Heart left ventricle (tissue), 16 donors: ENCODE measurements at regions not wholly inside any gene's neighbourhood (a gene's known extent, or its start where the extent isn't known, plus 50 kb on each side); places are given as distances from the start of the nearest gene placed in this dataset.
A peak's percentile ranks its signal among the peaks of the same experiment; 100 is the strongest.

ENCODE experiments used
- ATAC-seq, 4 donors: fragments of 200-7000 bp; cut with Tn5 transposase; one replicate each; pipeline ENCODE4 v1.9.1; 2020 to 2022; ENCODE audit warnings: moderate library complexity in 4 of 4, mild to moderate bottlenecking in 3 of 4, moderate number of reproducible peaks in 1 of 4
- DNase-seq, 5 donors: peaks; one replicate each; pipeline ENCODE4 v3.0.0-alpha.2; 2020
- H3K27ac ChIP-seq, 12 donors: fragments of 200-600 bp; sonication (generic) in 4 of 12; one replicate each; pipeline versions ENCODE4 v1.5.0 to v1.8.0; 2016 to 2022; ENCODE audit warnings: mild to moderate bottlenecking in 2 of 12
- H3K27me3 ChIP-seq, 9 donors: fragments of 200-600 bp; sonication (generic) in 2 of 9; one replicate each; pipeline versions ENCODE4 v1.5.1 to v1.8.0; 2016 to 2022; ENCODE audit warnings: mild to moderate bottlenecking in 3 of 9
- H3K36me3 ChIP-seq, 9 donors: fragments of 200-600 bp; sonication (generic) in 2 of 9; one replicate each; pipeline versions ENCODE4 v1.5.0 to v1.8.0; 2018 to 2022; ENCODE audit warnings: mild to moderate bottlenecking in 2 of 9
- H3K4me1 ChIP-seq, 12 donors: fragments of 200-600 bp; sonication (generic) in 4 of 12; one replicate each; pipeline versions ENCODE4 v1.5.0 to v1.8.0; 2016 to 2022; ENCODE audit warnings: mild to moderate bottlenecking in 3 of 12
- H3K4me3 ChIP-seq, 12 donors: fragments of 200-600 bp; sonication (generic) in 4 of 12; one replicate each; pipeline versions ENCODE4 v1.5.0 to v1.8.0; 2017 to 2022; ENCODE audit warnings: mild to moderate bottlenecking in 9 of 12, moderate library complexity in 4 of 12
- H3K9me3 ChIP-seq, 12 donors: fragments of 200-600 bp; sonication (generic) in 4 of 12; one replicate each; pipeline versions ENCODE4 v1.5.0 to v1.8.0; 2016 to 2022; ENCODE audit warnings: mild to moderate bottlenecking in 1 of 12
- POLR2A ChIP-seq, 2 donors: fragments of 450-650 bp; IDR thresholded peaks; one replicate each; pipeline ENCODE4 v1.6.1; 2017; ENCODE audit warnings: antibody characterized with exemption in 2 of 2, mild to moderate bottlenecking in 2 of 2, moderate library complexity in 2 of 2
- WGBS, 4 donors: extraction: QIAGEN DNeasy Blood & Tissue Kit in 2 of 4; methylation state at CpG; one replicate each; pipeline versions ENCODE4 v1.1.5 to v1.1.7; 2013 to 2018; 5-methylcytosine and 5-hydroxymethylcytosine counted together
- intact Hi-C, 10 donors: fragments of 100-400 bp; cut with DNase I; formaldehyde crosslinking; loops; one replicate each; pipeline versions ENCODE4 v1.11.1 to v1.14.2; 2022
- TF ChIP-seq, protein P1 (sequence below), 12 donors: fragments of 200-600 bp; sonication (generic) in 4 of 12; IDR thresholded peaks; one replicate each; pipeline versions ENCODE4 v1.5.0 to v1.8.0; 2018 to 2022; ENCODE audit warnings: antibody characterized with exemption in 12 of 12, mild to moderate bottlenecking in 5 of 12
- donor health status: ischemic (EF 13 %, LVEDD 7.1; RV severe dilation, severe dysfunction).
- donor health status: healthy with polysubstance abuse.
- donor health status: DM: no; HTN: yes; CAD: no.
- donor health status: DM: no; HTN: no; CAD: no.
- donor health status: ischemic (EF 25% LVEDD 6.9; RV normal size, moderate dysfunction).
- donor health status: ischemic (EF 25% LVEDD 5.7; RV mildly dilated, moderate dysfunction).
- donor health status: healthy.
- donor health status: DM: yes; HTN: yes; CAD: no.
- donor health status: ischemic (EF 35%, LVEDD 5.7; RV mildly dilated, moderate dysfunction).
- donor health status: nonischemic (EF 11% LVEDD 7.7; RV severe dilation, severe dysfunction).
- donor health status: DM: yes; HTN: yes; CAD: no.
- donor health status: PGD.
- donor health status: ischemic (EF 29% LVEDD 5.4; RV normal size, mild dysfunction).
- donor health status: nonischemic (EF 23%, LVEDD 6.1; RV moderate dilation, normal function).

GRCh38 chr22:25377699-25378098 lies 158.3 kb downstream of the CRYBB2 start:
- no peaks in the 10 kb centered on the region for H3K27me3 ChIP-seq
- H3K36me3 ChIP-seq: peaks cover 0 to 52% (median 42%) of the 10 kb centered on the region in 9 donors
- intact Hi-C loops: no loop called here
- no peak overlapping the region for H3K27ac ChIP-seq
- peaks cover 0 to 8% (median 0%) of the 10 kb centered on the region in 12 donors for H3K4me1 ChIP-seq
- DNase-seq: no peak
- WGBS, 4 donors: 95 to 98% (median 97%) methylated on average over 6 of the region's 6 CpGs
- no peak overlapping the region for H3K4me3 ChIP-seq
- H3K9me3 ChIP-seq: no peaks in the 10 kb centered on the region
- ATAC-seq: no peak
- TF ChIP-seq, protein P1, sequence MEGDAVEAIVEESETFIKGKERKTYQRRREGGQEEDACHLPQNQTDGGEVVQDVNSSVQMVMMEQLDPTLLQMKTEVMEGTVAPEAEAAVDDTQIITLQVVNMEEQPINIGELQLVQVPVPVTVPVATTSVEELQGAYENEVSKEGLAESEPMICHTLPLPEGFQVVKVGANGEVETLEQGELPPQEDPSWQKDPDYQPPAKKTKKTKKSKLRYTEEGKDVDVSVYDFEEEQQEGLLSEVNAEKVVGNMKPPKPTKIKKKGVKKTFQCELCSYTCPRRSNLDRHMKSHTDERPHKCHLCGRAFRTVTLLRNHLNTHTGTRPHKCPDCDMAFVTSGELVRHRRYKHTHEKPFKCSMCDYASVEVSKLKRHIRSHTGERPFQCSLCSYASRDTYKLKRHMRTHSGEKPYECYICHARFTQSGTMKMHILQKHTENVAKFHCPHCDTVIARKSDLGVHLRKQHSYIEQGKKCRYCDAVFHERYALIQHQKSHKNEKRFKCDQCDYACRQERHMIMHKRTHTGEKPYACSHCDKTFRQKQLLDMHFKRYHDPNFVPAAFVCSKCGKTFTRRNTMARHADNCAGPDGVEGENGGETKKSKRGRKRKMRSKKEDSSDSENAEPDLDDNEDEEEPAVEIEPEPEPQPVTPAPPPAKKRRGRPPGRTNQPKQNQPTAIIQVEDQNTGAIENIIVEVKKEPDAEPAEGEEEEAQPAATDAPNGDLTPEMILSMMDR (IDR thresholded peaks at IDR 0.05): no peak
- TF ChIP-seq POLR2A (IDR thresholded peaks at IDR 0.05): no peak

GRCh38 chr22:25380122-25380747 lies 160.8 kb downstream of the CRYBB2 start:
- peaks cover 0 to 47% (median 36%) of the 10 kb centered on the region in 9 donors for H3K36me3 ChIP-seq
- H3K27ac ChIP-seq: no peak overlapping the region
- no peaks in the 10 kb centered on the region for H3K9me3 ChIP-seq
- DNase-seq (no peak), ATAC-seq (no peak)
- H3K4me3 ChIP-seq: no peak overlapping the region
- WGBS, 4 donors: 96 to 97% (median 97%) methylated on average over 4 to 5 of the region's 5 CpGs
- peaks cover 0 to 12% (median under 1%) of the 10 kb centered on the region in 12 donors for H3K4me1 ChIP-seq
- intact Hi-C loops: no loop called here
- TF ChIP-seq, protein P1 (IDR thresholded peaks at IDR 0.05): no peak
- TF ChIP-seq POLR2A (IDR thresholded peaks at IDR 0.05): no peak
- H3K27me3 ChIP-seq: no peaks in the 10 kb centered on the region

DNA sequence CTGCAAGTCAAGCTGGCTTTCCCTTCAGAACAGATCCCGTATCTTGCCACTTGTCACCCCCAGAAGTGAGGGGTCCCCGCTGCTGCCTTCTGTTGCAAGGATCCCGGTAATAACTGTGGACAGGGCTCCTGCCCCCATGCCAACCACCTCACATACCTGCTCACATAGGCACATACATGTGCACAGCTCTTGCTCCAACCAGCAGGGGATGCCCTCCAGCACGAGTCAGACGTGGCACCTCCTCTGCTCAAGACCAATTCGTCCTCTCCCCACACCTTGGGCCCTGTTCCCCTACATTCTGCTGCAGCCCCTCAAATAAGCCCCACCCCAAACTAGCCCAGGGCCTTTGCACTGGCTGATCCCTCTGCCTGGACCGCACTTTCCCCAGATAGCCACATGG lies 163.3 kb downstream of the CRYBB2 start:
- intact Hi-C loops: no loop called here
- 83 to 87% (median 85%) methylated on average over 7 of the region's 7 CpGs for WGBS, 4 donors
- no peak for DNase-seq

GRCh38 chr22:25383278-25383820 lies 163.9 kb downstream of the CRYBB2 start:
- Histone ChIP-seq H3K9me3 (no peaks in the 10 kb centered on the region), H3K4me1 (peaks cover 0 to 22% (median 14%) of the 10 kb centered on the region in 12 donors), H3K36me3 (peaks cover 0 to 28% (median 21%) of the 10 kb centered on the region in 9 donors), H3K4me3 (no peak overlapping the region), H3K27me3 (no peaks in the 10 kb centered on the region), H3K27ac (no peak overlapping the region)
- intact Hi-C loops: no loop called here
- DNase-seq (no peak), ATAC-seq (no peak)
- TF ChIP-seq, protein P1 (IDR thresholded peaks at IDR 0.05): no peak
- no peak for TF ChIP-seq POLR2A (IDR thresholded peaks at IDR 0.05)
- WGBS, 4 donors: 78 to 82% (median 81%) methylated on average over 14 to 15 of the region's 15 CpGs

More for the DNA sequence above, 163.3 kb downstream of the CRYBB2 start:
- peaks cover 0 to 33% (median 25%) of the 10 kb centered on the region in 9 donors for H3K36me3 ChIP-seq
- ATAC-seq: peak in 2 of 4 donors; percentile 22 to 33
- no peak for TF ChIP-seq POLR2A (IDR thresholded peaks at IDR 0.05)
- TF ChIP-seq, protein P1 (IDR thresholded peaks at IDR 0.05): no peak
- no peaks in the 10 kb centered on the region for H3K27me3 ChIP-seq
- no peaks in the 10 kb centered on the region for H3K9me3 ChIP-seq
- peaks cover 0 to 22% (median 13%) of the 10 kb centered on the region in 12 donors for H3K4me1 ChIP-seq
- H3K27ac ChIP-seq: no peak overlapping the region
- H3K4me3 ChIP-seq: no peak overlapping the region
